Caco-2 (cell line): ENCODE measurements at regions not wholly inside any gene's neighbourhood (a gene's known extent, or its start where the extent isn't known, plus 50 kb on each side); places are given as distances from the start of the nearest gene placed in this dataset.
"Not testable (repeated sequence)": the region's sequence is repeated elsewhere in the genome, so short reads cannot be mapped to it uniquely, and the experiment has no call there.

ENCODE experiments used
- BruUV-seq: library from RNA; stranded (reverse); fragments of 400-500 nt; replicated peaks from 2 replicates; lab custom pipeline; 2021; lab: Mats Ljungman, UMichigan
- CTCF ChIA-PET: fragments of 300-600 bp; sonication (Branson Sonifier 250); formaldehyde crosslinking; loops from one replicate; lab custom pipeline; 2022; ENCODE audit warnings: antibody characterized with exemption; lab: Charles Lee
- POLR2A ChIA-PET: fragments of 300-600 bp; sonication (Branson Sonifier 250); formaldehyde crosslinking; loops from one replicate; lab custom pipeline; 2022; ENCODE audit warnings: antibody characterized with exemption; lab: Charles Lee
- DNase-seq, 2 experiments: peaks; one replicate each; pipeline versions ENCODE4 v3.0.0 to v3.0.0-alpha.2; 2020 to 2022
- H3K27me3 ChIP-seq: replicated peaks from 2 replicates; pipeline ENCODE4 v1.6.0; 2011; ENCODE audit warnings: low read length; ENCODE audit not compliant: control insufficient read depth, insufficient read depth
- H3K36me3 ChIP-seq: 2 replicates; pipeline ENCODE4 v1.5.1; 2011; ENCODE audit warnings: low read length; ENCODE audit not compliant: control insufficient read depth, insufficient read depth
- H3K4me1 ChIP-seq: fragments of 250-450 bp; sonication (Bioruptor Pico); 2 replicates; pipeline ENCODE4 v1.5.1; 2020; ENCODE audit warnings: mild to moderate bottlenecking
- H3K4me3 ChIP-seq: 2 replicates; pipeline ENCODE4 v1.5.1; 2011; ENCODE audit warnings: low read depth, mild to moderate bottlenecking, control low read depth, low read length
- H3K9me3 ChIP-seq: fragments of 250-450 bp; sonication (Bioruptor Pico); 2 replicates; pipeline ENCODE4 v1.5.1; 2020; ENCODE audit warnings: mild to moderate bottlenecking, moderate library complexity
- H3K27ac Mint-ChIP-seq: one replicate; pipeline ENCODE4 v1.8.0; 2022; ENCODE audit warnings: mixed read lengths; ENCODE audit not compliant: unreplicated experiment
- H3K27me3 Mint-ChIP-seq: one replicate; pipeline ENCODE4 v1.8.0; 2022; ENCODE audit warnings: mixed read lengths; ENCODE audit not compliant: insufficient read depth, unreplicated experiment
- H3K36me3 Mint-ChIP-seq: one replicate; pipeline ENCODE4 v1.8.0; 2022; ENCODE audit warnings: mild to moderate bottlenecking, mixed read lengths; ENCODE audit not compliant: insufficient read depth, unreplicated experiment
- H3K4me1 Mint-ChIP-seq: one replicate; pipeline ENCODE4 v1.8.0; 2022; ENCODE audit warnings: low read depth, mixed read lengths; ENCODE audit not compliant: unreplicated experiment
- H3K4me3 Mint-ChIP-seq: one replicate; pipeline ENCODE4 v1.8.0; 2022; ENCODE audit warnings: mild to moderate bottlenecking, moderate library complexity, mixed read lengths; ENCODE audit not compliant: unreplicated experiment
- H3K9me3 Mint-ChIP-seq: one replicate; pipeline ENCODE4 v1.8.0; 2022; ENCODE audit warnings: mixed read lengths; ENCODE audit not compliant: unreplicated experiment
- CTCF ChIP-seq, 2 experiments: fragments of 200-600 bp in 1 of 2; IDR thresholded peaks; 1 replicate in 1 of 2; 2 replicates in 1 of 2; pipeline versions ENCODE4 v1.5.1 to v1.8.0; 2011 to 2022; ENCODE audit warnings: antibody characterized with exemption in 1 of 2, control low read depth in 1 of 2, inconsistent platforms in 1 of 2, low read depth in 1 of 2, low read length in 1 of 2, mild to moderate bottlenecking in 1 of 2, moderate library complexity in 1 of 2; ENCODE audit not compliant: insufficient read depth in 1 of 2, severe bottlenecking in 1 of 2, unreplicated experiment in 1 of 2
- intact Hi-C: fragments of 100-400 bp; cut with micrococcal nuclease; formaldehyde crosslinking; loops from one replicate; pipeline ENCODE4 v1.10.0; 2022; ENCODE audit not compliant: unreplicated experiment

GRCh38 chr4:54403700-54404453 is 174.8 kb downstream of the PDGFRA start:
- no peaks in the 10 kb centered on the region for H3K9me3 ChIP-seq
- no peak for TF ChIP-seq CTCF (IDR thresholded peaks at IDR 0.05; ENCODE audit: insufficient read depth in 1 of 2, low read depth in 1 of 2, low read length in 1 of 2, severe bottlenecking in 1 of 2, unreplicated experiment in 1 of 2)
- H3K4me1 Mint-ChIP-seq = no peaks in the 10 kb centered on the region
- no peaks in the 10 kb centered on the region for H3K27me3 ChIP-seq
- no peak overlapping the region for H3K4me3 Mint-ChIP-seq
- no peaks in the 10 kb centered on the region for H3K36me3 Mint-ChIP-seq
- no peaks in the 10 kb centered on the region for H3K9me3 Mint-ChIP-seq
- peaks cover 12% of the 10 kb centered on the region for H3K27me3 Mint-ChIP-seq
- no peaks in the 10 kb centered on the region for H3K4me1 ChIP-seq
- DNase-seq = no peak
- POLR2A ChIA-PET = no interaction called here
- BruUV-seq = no TSS peak
- no peak overlapping the region for H3K27ac Mint-ChIP-seq
- H3K36me3 ChIP-seq = no peaks in the 10 kb centered on the region
- CTCF ChIA-PET = no interaction called here
- no peak overlapping the region for H3K4me3 ChIP-seq
- intact Hi-C loops = no loop called here

GRCh38 chr4:54409270-54409817 is 180.3 kb downstream of the PDGFRA start:
- H3K36me3 ChIP-seq, CTCF ChIA-PET, H3K4me3 ChIP-seq, H3K27me3 ChIP-seq, H3K36me3 Mint-ChIP-seq, H3K9me3 ChIP-seq, H3K27ac Mint-ChIP-seq, H3K9me3 Mint-ChIP-seq, H3K4me1 ChIP-seq, intact Hi-C loops, POLR2A ChIA-PET, DNase-seq, H3K4me1 Mint-ChIP-seq, BruUV-seq, H3K4me3 Mint-ChIP-seq: not testable (repeated sequence)
- peaks cover 21% of the 10 kb centered on the region for H3K27me3 Mint-ChIP-seq

GRCh38 chr4:54414545-54414944 is 185.5 kb downstream of the PDGFRA start:
- H3K36me3 Mint-ChIP-seq = no peaks in the 10 kb centered on the region
- ChIA-PET POLR2A (no interaction called here), CTCF (no interaction called here)
- peaks cover 13% of the 10 kb centered on the region for H3K9me3 Mint-ChIP-seq
- H3K27ac Mint-ChIP-seq = no peak overlapping the region
- no peaks in the 10 kb centered on the region for H3K9me3 ChIP-seq
- H3K36me3 ChIP-seq = no peaks in the 10 kb centered on the region
- H3K27me3 ChIP-seq = no peaks in the 10 kb centered on the region
- H3K4me1 ChIP-seq = no peaks in the 10 kb centered on the region
- intact Hi-C loops = no loop called here
- DNase-seq = no peak
- no peak for TF ChIP-seq CTCF (IDR thresholded peaks at IDR 0.05; ENCODE audit: insufficient read depth in 1 of 2, low read depth in 1 of 2, low read length in 1 of 2, severe bottlenecking in 1 of 2, unreplicated experiment in 1 of 2)
- BruUV-seq = no TSS peak
- peaks cover 12% of the 10 kb centered on the region for H3K27me3 Mint-ChIP-seq
- H3K4me3 ChIP-seq = no peak overlapping the region
- H3K4me3 Mint-ChIP-seq = no peak overlapping the region
- no peaks in the 10 kb centered on the region for H3K4me1 Mint-ChIP-seq
